ENCODE measurements at regions not wholly inside any gene's neighbourhood (a gene's known extent, or its start where the extent isn't known, plus 50 kb on each side); places are given as distances from the start of the nearest gene placed in this dataset.
"Not testable (repeated sequence)": the region's sequence is repeated elsewhere in the genome, so short reads cannot be mapped to it uniquely, and the experiment has no call there.

DNA sequence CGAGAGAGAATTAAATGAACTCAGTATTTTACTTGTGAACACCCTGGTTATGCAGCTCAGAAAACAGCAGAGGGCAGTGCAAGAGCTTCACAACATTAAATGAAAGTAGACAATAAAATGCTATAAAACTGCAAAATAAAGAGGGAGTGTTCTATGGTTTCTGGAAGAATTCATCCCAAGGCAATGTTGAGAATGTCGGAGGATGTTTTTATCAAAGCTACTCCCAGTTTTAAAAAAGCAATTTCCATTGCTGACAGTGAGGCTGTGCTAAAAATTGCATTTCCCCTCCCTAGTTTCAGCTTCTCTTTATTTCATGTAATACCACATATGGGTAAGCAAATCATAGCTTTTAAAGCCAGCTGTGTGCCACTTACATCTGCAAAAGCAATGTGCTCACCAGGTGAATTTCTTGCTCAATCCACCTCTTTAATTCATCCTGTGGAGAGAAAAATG, 296.8 kb downstream of the RAB38 start:
- DNase-seq (ENCODE audit: low read depth in 2 of 2): no peak

DNA sequence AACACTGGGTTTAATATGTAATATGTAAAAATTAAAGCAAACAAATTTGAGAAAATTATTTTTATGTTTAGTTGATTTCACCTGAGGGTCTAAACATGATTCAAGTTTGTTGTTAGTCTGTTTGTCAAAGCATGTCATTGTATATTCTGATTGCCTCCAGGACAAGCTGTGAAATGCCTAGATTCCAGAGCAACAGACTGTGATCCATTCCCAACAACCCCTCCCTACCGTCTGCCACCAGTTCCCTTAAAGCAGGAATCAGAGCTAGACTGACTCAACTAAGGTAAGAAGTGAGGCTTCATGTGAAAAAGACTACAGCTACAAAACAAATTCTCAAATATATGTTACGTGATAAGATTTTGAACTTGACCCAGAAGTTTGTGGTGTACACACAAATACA, 304.2 kb downstream of the RAB38 start:
- DNase-seq (ENCODE audit: low read depth in 2 of 2): no peak

DNA sequence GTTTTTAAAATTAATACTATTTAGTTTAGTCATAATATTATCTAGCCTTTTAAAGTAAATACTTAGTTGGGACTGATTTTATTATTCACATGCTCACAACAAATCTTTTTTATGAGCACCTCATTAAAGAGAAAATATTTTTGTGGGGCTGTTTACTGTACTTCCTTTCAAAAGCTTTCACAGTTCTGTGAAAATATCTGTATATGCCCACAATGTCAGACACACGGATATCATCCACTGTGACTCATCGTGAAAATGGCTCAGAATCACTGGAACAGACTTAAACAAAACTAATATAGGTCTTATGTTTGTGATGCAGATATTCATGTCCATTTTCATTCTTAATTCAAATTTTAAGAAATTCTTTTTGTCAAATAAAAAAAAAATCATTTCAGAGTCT, 305.2 kb downstream of the RAB38 start:
- DNase-seq (ENCODE audit: low read depth in 2 of 2): no peak

DNA sequence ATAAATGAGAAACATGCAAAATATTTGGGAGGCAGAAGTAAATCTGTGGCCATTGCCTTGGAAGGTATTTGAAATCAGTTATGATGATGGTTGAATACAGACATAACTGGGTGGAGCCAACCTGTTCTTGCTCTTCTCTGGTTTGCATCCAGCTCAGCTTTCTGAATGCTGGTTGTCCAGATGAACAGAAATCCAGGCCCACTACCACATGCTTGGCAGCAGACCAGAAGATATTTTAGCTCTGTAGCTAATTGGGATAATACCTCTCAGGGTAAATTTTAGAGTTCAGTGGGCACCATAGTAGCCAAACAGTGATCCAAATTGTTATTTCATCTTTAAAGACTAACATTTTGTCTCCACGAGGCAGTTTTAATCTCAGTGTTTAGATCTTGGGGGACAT, 308.3 kb downstream of the RAB38 start:
- no peak for DNase-seq (ENCODE audit: low read depth in 2 of 2)

DNA sequence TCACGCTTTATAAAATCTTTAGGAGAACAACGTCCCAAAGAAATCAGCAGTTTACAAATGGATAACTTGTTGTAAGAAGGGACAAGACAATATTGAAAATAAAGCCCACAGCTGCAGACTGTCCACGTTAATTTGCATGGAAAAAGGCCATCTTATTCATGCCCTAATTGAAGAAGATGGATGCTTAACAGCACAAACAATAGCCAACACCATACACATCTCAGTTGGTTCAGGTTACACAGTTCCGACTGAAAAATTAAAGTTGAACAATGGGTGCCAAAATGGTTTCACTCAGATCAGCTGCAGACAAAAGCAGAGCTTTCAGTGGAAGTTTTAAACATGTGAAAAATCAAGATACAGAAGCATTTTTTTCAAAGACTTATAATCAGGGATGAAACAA, 314.2 kb downstream of the RAB38 start:
- DNase-seq (ENCODE audit: low read depth in 2 of 2): no peak

DNA sequence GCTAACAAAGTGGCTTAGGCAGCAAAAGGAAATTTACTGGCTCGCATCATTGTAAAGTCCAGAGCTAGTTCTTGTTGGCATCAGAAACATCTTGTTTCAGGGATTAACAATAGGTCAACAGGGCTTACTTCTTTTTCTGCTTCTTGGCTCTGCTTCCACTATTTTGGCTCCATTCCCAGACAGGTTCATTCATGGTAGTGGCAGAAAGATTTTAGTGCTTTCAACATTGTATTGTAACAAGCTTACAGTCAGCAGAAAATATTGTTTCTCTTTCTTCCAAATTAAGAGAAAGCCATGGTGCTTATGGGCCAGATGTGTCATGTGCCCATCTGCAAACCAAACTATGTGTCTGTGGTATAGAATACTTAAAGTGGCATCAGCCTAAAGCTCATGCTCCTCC, 315.6 kb downstream of the RAB38 start:
- DNase-seq (ENCODE audit: low read depth in 2 of 2): no peak

DNA sequence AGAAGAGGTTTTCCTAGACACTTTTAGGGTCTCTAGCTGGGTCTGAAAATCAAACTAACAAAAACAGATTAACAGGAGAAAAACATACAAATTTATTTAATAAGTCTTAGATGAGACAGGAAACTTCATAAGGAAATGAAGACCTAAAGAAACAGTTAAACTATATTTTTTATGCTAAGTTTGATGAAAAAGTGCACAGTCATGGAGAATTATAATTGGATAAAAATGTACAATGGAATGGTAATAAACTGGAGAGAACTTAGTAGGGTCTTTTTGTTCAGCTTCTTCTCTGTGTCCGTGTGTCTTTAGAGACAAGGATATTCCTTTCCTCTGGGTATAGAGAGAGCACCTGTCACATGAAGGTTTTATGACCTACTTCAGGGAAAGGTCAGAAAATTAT, 323.4 kb downstream of the RAB38 start:
- DNase-seq (ENCODE audit: low read depth in 2 of 2): no peak

DNA sequence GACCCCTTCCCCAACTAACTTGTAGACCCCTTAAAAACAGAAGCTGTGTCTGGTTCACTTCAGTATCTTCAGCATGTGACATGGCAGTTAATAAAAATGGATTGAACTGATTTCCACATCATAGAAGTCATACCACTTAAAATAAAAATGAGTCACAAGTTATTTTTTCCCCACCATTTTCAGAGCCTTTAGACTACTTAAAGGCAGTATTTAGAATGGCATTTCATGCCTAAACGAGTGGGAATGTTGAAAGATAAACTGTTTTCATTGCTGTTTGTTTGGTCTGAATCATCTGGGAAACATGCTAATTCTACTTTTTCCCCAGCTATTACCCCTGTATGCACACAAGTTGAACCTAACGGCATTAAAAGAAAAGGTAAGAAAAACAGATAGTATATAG, 324.0 kb downstream of the RAB38 start:
- DNase-seq (ENCODE audit: low read depth in 2 of 2): no peak

DNA sequence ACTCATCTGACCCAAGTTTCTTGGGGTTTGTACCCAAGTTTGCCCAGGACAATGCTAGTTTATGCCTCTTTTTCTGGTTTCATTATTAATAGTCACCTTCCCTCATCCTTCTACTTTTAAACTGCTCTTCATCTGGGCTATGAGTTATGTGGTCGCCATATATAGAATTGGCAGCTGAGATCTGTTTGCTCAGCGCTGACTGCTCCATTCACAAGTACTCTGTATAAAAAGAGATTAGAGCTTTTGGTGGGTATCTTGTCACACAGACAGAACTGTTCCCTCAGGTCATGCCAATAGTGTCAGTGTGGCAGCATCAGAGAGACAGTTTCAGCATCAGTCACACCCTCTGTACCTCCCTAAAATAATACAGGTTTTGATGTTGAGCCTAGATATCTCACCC, 326.0 kb downstream of the RAB38 start:
- no peak for DNase-seq (ENCODE audit: low read depth in 2 of 2)

DNA sequence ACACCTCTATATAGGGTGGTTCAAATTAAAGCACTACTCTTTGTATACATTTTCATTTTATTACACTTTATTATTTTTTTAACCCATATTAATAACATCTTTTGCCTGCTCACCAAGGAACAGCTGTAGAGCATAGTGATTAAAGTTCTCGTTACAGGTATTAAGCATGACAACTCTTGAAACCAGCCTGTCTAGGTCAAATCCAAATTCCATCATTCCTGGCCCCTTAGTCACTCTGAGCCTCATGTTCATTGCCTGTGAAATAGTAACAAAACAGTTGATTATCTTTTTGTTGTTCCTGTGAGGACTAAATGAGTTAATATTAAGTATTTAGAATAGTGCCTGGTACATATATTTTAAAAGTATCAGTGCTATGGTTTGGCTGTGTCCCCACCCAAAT, 334.5 kb downstream of the RAB38 start:
- DNase-seq (ENCODE audit: low read depth in 2 of 2): no peak

DNA sequence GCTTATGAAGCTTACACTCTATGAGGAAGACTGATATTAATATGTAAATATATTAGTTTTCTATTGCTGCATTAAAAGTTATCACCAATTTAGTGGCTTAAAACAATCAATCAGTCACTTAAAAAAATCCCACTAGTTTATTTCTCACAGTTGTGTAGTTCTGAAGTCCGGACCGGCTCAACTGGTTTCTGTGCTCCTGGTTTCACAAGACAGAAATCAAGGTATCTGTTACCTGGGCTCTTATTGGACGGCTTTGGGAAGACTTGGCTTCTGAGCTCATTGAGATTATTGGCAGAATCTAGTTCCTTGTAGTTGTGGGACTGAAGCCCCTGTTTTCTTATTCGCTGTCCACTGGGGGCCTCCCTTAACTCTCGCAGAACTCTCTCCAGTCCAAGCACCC, 343.0 kb downstream of the RAB38 start:
- DNase-seq (ENCODE audit: low read depth in 2 of 2): no peak

DNA sequence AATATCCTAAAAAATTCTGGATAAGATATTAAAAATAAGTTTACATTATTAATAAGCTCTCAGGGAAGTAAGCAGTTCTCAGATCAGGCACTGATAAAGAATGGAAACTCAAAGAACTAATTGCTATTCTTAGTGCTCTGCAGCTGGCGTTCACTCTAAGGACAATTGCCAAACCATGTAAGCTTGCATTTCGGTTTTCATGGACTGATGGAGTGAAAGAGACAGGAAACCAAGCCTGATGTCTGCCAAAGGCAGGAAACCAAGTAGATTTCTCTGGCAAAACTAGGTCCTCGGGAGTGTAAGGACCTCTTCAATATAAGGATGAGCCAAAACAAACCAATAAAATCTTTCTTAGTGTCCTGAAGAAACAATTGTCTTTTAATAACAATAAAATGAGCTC, 355.2 kb downstream of the RAB38 start:
- DNase-seq (ENCODE audit: low read depth in 2 of 2): no peak

DNA sequence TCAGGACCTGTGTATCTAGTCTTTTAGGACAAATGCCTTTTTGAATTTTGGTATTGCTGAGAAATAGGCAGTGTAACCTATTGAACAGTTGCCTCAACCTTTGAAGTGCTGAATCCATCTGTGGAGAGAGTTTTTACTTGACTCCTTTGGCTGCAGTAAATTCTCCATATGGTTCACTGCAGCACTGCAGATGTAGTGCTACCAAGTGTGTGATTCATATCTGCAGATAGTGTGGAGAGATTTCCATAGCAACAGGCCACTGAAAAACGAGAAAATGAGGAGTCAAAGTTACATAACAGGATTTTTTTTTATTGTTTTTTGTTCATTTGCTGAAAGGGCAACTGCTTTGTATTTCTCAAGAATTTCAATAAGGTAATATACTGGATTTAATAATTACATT, 356.1 kb downstream of the RAB38 start:
- no peak for DNase-seq (ENCODE audit: low read depth in 2 of 2)

DNA sequence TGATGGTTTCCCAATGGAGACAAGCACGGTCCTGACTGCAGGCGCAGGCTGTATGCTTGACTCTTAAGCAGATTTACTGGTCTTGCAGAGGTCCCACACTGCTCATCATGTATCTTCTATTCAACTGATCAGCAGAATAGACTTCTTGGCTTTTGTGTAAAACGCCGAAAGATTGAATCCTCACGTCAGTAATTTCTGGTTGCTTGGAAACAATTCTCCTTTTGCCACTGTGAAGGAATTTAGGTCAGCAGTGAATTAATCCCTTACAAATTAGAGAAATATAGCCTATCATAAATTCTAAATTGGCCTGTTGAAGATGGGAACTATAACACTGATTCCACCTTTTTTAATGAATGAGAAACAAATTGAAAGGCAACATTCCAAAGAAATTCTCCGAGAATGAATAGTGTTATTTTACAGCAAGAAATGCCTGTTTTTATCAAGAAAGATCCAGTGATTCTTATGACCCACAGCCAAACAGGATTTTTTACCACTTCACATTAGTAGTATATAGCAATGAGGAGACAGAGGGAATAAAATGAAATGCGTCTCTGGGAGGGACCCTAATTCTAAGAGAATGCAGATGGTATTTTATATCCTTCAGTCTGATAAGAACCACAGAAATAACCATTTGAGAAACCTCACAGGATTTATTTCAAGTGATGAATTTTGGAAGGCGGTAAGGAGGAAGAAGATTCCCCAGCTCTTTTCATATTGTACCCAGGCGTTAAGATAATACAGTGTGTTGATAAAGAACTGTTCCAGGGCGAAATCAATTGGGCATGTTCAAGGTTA, 362.5 kb downstream of the RAB38 start:
- DNase-seq (ENCODE audit: low read depth in 2 of 2): no peak

DNA sequence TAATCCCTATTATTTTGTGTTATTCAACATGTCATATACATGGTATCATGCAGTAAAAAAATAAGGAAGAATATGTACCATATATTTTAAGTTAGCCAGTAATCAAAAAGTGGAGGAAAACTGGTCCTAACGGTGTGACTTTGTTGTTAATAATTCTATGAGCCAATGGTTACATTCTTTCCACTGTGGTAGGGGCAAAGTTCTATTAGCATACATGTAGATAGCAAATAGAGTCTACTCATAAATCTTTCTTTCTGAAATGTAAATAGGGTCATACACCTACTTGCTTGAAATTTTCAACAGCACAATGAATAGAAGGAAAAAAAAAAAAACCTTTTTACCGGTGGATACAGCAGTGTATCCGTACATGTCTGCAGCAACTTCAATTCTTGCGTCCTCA, 364.8 kb downstream of the RAB38 start:
- DNase-seq (ENCODE audit: low read depth in 2 of 2): no peak

DNA sequence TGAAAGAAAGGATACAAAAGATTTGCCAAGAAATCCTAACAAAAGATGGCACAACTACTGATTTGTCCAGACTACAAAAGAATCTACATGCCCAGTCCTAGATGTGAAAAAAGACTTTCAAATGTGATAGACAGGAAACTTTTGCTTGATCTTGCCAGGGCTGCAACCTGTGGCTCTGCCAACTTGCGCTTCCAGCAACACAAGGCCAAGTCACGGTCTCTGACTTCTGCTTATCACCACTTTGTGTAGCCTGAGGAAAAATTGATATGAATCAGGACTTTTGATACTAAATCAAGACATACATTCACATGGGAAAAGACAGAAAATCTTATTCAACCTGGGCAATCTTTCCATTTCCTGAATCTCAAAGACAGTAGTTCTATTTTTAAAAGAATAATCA, 366.0 kb downstream of the RAB38 start:
- DNase-seq (ENCODE audit: low read depth in 2 of 2): no peak

DNA sequence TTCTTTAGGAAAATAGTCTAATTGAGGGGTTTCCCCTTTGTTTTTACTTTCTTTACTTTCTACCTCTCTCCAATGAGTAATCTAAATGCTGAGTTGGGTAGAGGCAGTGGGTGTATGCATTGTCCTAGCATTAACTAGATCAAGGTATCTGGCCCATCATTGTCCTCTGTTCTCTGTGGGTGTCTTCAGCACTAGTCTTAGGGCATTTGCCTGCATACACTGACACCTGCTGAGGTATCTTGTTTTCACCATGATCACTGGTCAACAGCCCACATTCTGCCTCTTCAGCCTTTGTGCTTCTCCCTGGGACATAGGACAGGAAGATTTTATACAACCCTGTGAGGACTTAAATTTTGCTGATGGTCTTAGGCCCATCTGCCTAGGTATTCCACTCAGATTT, 371.1 kb downstream of the RAB38 start:
- no peak for DNase-seq (ENCODE audit: low read depth in 2 of 2)

DNA sequence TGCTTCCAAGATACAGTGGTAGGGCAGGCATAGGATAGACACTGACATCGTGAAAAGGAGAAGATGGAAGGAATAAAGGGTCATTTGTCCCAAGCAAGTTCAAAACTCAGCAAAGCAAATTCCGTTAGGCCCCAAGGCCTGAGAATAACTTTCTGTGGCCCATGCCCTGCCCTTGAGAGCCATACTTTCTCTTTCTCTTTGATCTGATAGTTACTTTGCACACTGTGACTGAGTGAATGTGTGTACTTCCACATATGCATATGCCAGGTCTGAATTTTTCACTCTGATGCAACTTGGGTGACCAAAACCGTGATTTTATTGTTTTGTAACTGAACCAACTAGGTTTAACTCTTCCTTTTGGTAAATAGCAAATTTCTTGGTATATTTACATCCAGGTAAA, 371.5 kb downstream of the RAB38 start:
- no peak for DNase-seq (ENCODE audit: low read depth in 2 of 2)

DNA sequence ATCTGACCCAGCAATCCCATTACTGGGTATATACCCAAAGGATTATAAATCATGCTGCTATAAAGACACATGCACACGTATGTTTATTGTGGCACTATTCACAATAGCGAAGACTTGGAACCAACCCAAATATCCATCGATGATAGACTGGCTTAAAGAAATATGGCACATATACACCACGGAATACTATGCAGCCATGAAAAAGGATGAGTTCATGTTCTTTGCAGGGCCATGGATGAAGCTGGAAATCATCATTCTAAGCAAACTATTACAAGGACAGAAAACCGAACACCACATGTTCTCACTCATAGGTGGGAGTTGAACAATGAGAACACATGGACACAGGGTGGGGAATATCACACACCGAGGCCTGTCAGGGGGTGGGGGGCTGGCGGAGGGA, 390.4 kb downstream of the RAB38 start:
- not testable (repeated sequence) for DNase-seq (ENCODE audit: low read depth in 2 of 2)

DNA sequence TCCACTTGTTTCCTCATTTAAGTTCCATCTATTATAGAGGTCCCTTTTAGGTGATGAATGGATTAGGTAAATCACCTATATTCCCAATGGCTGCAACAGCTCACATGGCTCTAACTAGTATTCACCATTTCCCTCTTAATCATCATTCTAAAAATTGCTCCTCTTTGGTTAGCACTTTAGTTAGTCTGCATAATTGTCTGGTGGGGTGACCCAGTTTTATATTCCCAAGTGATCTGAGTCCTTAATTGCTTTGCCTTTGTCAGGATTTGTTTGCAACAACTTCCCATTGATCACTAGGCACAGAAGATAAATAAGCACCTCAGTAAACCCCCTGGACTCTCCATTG, 395.2 kb downstream of the RAB38 start:
- no peak for DNase-seq (ENCODE audit: low read depth in 2 of 2)

DNA sequence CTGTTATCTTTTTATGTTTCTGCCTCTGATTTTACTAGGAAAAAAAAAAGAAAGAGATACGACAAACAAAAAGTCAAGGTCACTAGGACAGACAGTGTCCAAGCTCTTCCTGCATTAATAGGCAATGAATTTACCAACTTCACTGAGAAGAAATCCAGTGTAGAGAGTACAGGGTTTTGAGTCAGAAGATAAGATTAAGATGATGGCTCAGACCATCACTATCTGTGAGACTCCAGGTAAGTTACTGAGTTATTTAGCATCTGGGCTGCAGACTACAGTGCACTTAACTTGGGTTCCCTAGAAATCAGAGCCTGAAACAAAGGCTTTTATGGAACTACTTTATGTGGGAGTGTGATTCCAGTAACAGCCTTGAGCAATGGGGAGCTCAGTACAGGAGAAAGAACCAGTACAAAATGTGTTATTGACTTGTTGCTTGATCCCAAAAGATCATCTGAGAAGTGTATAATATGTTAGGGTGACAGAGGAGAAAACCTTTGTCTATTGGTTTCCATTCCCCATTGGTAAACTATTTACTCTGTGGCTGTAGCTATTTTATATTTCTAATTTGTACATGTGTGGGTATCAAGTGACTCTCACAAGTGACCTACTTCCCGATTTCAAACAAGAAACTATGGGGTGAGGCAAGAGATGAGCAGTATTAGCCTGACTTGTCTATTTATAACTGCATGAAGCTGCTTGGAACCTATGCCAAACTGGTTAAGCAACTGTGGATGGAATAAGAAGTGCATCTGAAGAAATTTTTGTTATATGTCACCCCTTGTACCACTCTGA, 395.8 kb downstream of the RAB38 start:
- no peak for DNase-seq (ENCODE audit: low read depth in 2 of 2)

DNA sequence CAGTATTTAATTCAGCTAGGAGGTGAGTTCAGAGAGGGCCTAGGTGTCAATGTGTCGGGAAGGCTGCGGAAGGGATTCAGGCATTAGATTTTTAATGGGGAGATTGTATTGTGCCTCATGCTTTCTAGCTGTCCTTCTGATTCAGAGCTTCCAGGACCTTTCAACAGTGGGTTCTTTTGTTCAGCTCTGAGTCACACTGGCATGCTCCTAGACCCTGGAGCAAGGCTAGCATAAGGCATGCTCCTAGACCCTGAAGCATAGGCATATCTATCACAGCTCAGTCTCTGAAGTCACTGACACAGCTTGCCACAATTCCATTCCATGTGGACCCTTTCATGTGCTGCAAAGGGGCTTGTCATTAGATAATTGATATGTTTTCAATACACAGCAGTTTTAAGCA, 396.9 kb downstream of the RAB38 start:
- DNase-seq (ENCODE audit: low read depth in 2 of 2): no peak

DNA sequence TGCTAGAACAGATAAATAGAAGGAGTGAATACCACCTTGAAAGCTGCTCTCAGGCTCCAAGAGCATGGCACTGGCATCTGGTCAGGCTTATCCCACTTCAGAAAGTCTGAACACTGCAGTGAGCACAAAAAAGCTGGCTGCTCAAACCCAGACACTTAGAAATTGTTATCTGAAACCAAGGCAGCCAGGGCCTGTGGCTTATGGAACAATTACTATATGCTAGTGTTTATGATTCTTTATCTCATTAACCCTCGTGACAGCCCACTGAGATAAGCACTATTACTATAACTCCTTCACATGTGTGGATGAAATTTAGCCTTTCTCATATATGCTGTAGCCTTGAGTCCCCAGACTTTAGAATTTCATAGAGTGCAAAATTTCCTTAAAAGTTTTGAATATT, 400.2 kb downstream of the RAB38 start:
- DNase-seq (ENCODE audit: low read depth in 2 of 2): no peak

DNA sequence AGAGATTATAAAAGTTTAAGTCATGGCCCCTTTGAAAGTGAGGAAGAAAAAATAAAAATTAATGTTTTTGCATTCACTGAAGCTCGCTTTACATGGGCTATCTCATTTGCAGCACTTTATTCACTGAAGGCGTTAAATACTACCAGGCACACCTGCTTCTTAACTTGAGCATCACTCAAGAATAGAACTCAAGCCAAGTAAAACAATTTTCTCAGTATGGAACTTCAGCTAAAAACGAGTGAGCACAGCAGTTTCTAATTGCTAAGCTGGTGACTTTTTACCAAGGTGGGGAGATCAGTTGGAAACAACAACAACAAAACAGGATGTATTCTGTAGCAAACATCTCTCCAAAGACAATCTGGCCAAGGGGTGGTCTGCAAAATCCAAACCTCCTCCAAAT, 405.6 kb downstream of the RAB38 start:
- no peak for DNase-seq (ENCODE audit: low read depth in 2 of 2)
